ENCODE measurements at regions not wholly inside any gene's neighbourhood (a gene's known extent, or its start where the extent isn't known, plus 50 kb on each side); places are given as distances from the start of the nearest gene placed in this dataset.

- TF ChIP-seq CTCF (conservative IDR thresholded peaks at IDR 0.05; ENCODE audit: low read length) (no peak), EZH2phosphoT487 (IDR thresholded peaks at IDR 0.05; ENCODE audit: borderline replicate concordance) (no peak)
- H3K9me3 ChIP-seq (ENCODE audit: insufficient read depth, low read depth, low read length): no peaks in the 10 kb centered on the region
Observed at GRCh38 chr2:194015751-194016150, 1641.3 kb upstream of the SLC39A10 start.

GRCh38 chr2:194014639-194015038, 1642.4 kb upstream of the SLC39A10 start:
- no peak overlapping the region for H2AFZ ChIP-seq (ENCODE audit: low read length)
- no peaks in the 10 kb centered on the region for H3K9me3 ChIP-seq (ENCODE audit: insufficient read depth, low read depth, low read length)
- H3K9ac ChIP-seq (ENCODE audit: low read depth, low read length, poor library complexity, severe bottlenecking): no peak overlapping the region
- H3K9me2 ChIP-seq (replicated peaks; ENCODE audit: low read depth, low read length): no peaks in the 10 kb centered on the region
- no peaks in the 10 kb centered on the region for H3K27me3 ChIP-seq (ENCODE audit: insufficient read depth, low read length, poor library complexity, severe bottlenecking)
- no peaks in the 10 kb centered on the region for H4K20me1 ChIP-seq (ENCODE audit: insufficient read depth, low read length, poor library complexity, severe bottlenecking)
- TF ChIP-seq CTCF (conservative IDR thresholded peaks at IDR 0.05; ENCODE audit: low read length) (no peak), EZH2phosphoT487 (IDR thresholded peaks at IDR 0.05; ENCODE audit: borderline replicate concordance) (no peak)
- no peaks in the 10 kb centered on the region for H3K36me3 ChIP-seq (ENCODE audit: insufficient read depth, low read length)
- no peaks in the 10 kb centered on the region for H3K4me1 ChIP-seq (ENCODE audit: insufficient read depth, low read length, poor library complexity, severe bottlenecking)
- no peaks in the 10 kb centered on the region for H3K79me2 ChIP-seq (ENCODE audit: insufficient read depth, low read length)
- H3F3A ChIP-seq (ENCODE audit: low read depth): no peaks in the 10 kb centered on the region
- no peak overlapping the region for H3K4me3 ChIP-seq (ENCODE audit: low read length, poor library complexity, severe bottlenecking)
- no peak overlapping the region for H3K4me2 ChIP-seq (ENCODE audit: low read depth, low read length, poor library complexity, severe bottlenecking)

More at GRCh38 chr2:194015751-194016150, 1641.3 kb upstream of the SLC39A10 start:
- H3K4me1 ChIP-seq (ENCODE audit: insufficient read depth, low read length, poor library complexity, severe bottlenecking): no peaks in the 10 kb centered on the region
- no peak overlapping the region for H2AFZ ChIP-seq (ENCODE audit: low read length)
- no peaks in the 10 kb centered on the region for H3F3A ChIP-seq (ENCODE audit: low read depth)
- H3K36me3 ChIP-seq (ENCODE audit: insufficient read depth, low read length): no peaks in the 10 kb centered on the region
- H3K4me3 ChIP-seq (ENCODE audit: low read length, poor library complexity, severe bottlenecking): no peak overlapping the region
- H4K20me1 ChIP-seq (ENCODE audit: insufficient read depth, low read length, poor library complexity, severe bottlenecking): no peaks in the 10 kb centered on the region
- H3K4me2 ChIP-seq (ENCODE audit: low read depth, low read length, poor library complexity, severe bottlenecking): no peak overlapping the region
- H3K27me3 ChIP-seq (ENCODE audit: insufficient read depth, low read length, poor library complexity, severe bottlenecking): no peaks in the 10 kb centered on the region
- H3K9me2 ChIP-seq (replicated peaks; ENCODE audit: low read depth, low read length): no peaks in the 10 kb centered on the region
- H3K79me2 ChIP-seq (ENCODE audit: insufficient read depth, low read length): no peaks in the 10 kb centered on the region
- H3K9ac ChIP-seq (ENCODE audit: low read depth, low read length, poor library complexity, severe bottlenecking): no peak overlapping the region

GRCh38 chr2:194004590-194005206, 1652.3 kb upstream of the SLC39A10 start:
- no peaks in the 10 kb centered on the region for H3K4me1 ChIP-seq (ENCODE audit: insufficient read depth, low read length, poor library complexity, severe bottlenecking)
- no peaks in the 10 kb centered on the region for H3K36me3 ChIP-seq (ENCODE audit: insufficient read depth, low read length)
- H3K9me2 ChIP-seq (replicated peaks; ENCODE audit: low read depth, low read length): no peaks in the 10 kb centered on the region
- no peak overlapping the region for H3K9ac ChIP-seq (ENCODE audit: low read depth, low read length, poor library complexity, severe bottlenecking)
- TF ChIP-seq CTCF (conservative IDR thresholded peaks at IDR 0.05; ENCODE audit: low read length) (no peak), EZH2phosphoT487 (IDR thresholded peaks at IDR 0.05; ENCODE audit: borderline replicate concordance) (no peak)
- H3K27me3 ChIP-seq (ENCODE audit: insufficient read depth, low read length, poor library complexity, severe bottlenecking): no peaks in the 10 kb centered on the region
- no peak overlapping the region for H3K4me3 ChIP-seq (ENCODE audit: low read length, poor library complexity, severe bottlenecking)
- no peaks in the 10 kb centered on the region for H4K20me1 ChIP-seq (ENCODE audit: insufficient read depth, low read length, poor library complexity, severe bottlenecking)
- no peak overlapping the region for H2AFZ ChIP-seq (ENCODE audit: low read length)
- H3K4me2 ChIP-seq (ENCODE audit: low read depth, low read length, poor library complexity, severe bottlenecking): no peak overlapping the region
- H3K79me2 ChIP-seq (ENCODE audit: insufficient read depth, low read length): no peaks in the 10 kb centered on the region
- H3K9me3 ChIP-seq (ENCODE audit: insufficient read depth, low read depth, low read length): no peaks in the 10 kb centered on the region; the same call in 1 of the 2 replicates
- no peaks in the 10 kb centered on the region for H3F3A ChIP-seq (ENCODE audit: low read depth)
